ENCODE measurements at regions not wholly inside any gene's neighbourhood (a gene's known extent, or its start where the extent isn't known, plus 50 kb on each side); places are given as distances from the start of the nearest gene placed in this dataset.

- TF ChIP-seq POLR2AphosphoS5 (IDR thresholded peaks at IDR 0.05), result no peak
- TF ChIP-seq EP300 (IDR thresholded peaks at IDR 0.05), result no peak
- no peak for TF ChIP-seq CTCF (IDR thresholded peaks at IDR 0.05)
- TF ChIP-seq POLR2A (IDR thresholded peaks at IDR 0.05; ENCODE audit: low read depth), result no peak
Measured at GRCh38 chr6:113315879-113316278, 541.3 kb upstream of the MARCKS start.
